ENCODE measurements at regions not wholly inside any gene's neighbourhood (a gene's known extent, or its start where the extent isn't known, plus 50 kb on each side); places are given as distances from the start of the nearest gene placed in this dataset.

DNA sequence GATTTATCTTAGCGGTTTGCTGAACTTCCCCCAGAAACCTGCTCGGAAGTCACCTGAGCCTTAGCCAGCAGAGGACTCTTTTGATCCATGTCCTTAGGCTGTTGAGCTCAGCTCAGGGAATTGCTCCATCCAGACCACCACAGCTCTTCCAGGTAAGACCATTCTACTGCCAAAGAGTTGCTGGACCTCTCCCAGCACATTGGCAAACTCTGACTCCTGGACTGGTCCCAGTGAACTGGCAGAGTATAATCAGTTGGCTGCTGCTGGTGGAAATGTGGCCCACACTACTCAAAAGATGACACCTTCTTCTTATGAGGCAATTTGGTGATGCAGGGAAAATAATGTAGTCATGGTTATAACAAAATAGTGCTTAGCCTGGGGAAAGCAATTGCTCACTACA lies 308.8 kb upstream of the FIGN start:
- TF ChIP-seq, protein P1, sequence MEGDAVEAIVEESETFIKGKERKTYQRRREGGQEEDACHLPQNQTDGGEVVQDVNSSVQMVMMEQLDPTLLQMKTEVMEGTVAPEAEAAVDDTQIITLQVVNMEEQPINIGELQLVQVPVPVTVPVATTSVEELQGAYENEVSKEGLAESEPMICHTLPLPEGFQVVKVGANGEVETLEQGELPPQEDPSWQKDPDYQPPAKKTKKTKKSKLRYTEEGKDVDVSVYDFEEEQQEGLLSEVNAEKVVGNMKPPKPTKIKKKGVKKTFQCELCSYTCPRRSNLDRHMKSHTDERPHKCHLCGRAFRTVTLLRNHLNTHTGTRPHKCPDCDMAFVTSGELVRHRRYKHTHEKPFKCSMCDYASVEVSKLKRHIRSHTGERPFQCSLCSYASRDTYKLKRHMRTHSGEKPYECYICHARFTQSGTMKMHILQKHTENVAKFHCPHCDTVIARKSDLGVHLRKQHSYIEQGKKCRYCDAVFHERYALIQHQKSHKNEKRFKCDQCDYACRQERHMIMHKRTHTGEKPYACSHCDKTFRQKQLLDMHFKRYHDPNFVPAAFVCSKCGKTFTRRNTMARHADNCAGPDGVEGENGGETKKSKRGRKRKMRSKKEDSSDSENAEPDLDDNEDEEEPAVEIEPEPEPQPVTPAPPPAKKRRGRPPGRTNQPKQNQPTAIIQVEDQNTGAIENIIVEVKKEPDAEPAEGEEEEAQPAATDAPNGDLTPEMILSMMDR (IDR thresholded peaks at IDR 0.05) = no peak
- TF ChIP-seq EZH2 (IDR thresholded peaks at IDR 0.05) (no peak), EZH2phosphoT487 (IDR thresholded peaks at IDR 0.05) (no peak)
- no peaks in the 10 kb centered on the region for H3K27me3 Mint-ChIP-seq (ENCODE audit: insufficient read depth, low read depth)
- Histone ChIP-seq H3F3A (ENCODE audit: low read depth) (no peaks in the 10 kb centered on the region), H3K27ac (no peak overlapping the region), H3K4me1 (no peaks in the 10 kb centered on the region), H3K4me3 (no peak overlapping the region), H3K9me3 (ENCODE audit: low read depth) (no peaks in the 10 kb centered on the region), H3K27me3 (no peaks in the 10 kb centered on the region), H4K20me1 (ENCODE audit: low read depth) (no peaks in the 10 kb centered on the region), H3K36me3 (no peaks in the 10 kb centered on the region), H3K79me2 (ENCODE audit: low read depth) (no peaks in the 10 kb centered on the region), H2AFZ (replicated peaks) (peak overlapping the region; percentile 29), H3K9ac (no peak overlapping the region), H3K4me2 (no peak overlapping the region)
- H3K4me1 Mint-ChIP-seq = no peaks in the 10 kb centered on the region
- no peak overlapping the region for H3K4me3 Mint-ChIP-seq
- H3K36me3 Mint-ChIP-seq = peaks cover 2% of the 10 kb centered on the region
- H3K9me3 Mint-ChIP-seq = peaks cover 9% of the 10 kb centered on the region
- DNase-seq (ENCODE audit: low spot score) = no peak
- no peak overlapping the region for H3K27ac Mint-ChIP-seq

GRCh38 chr2:164039270-164039669 lies 303.5 kb upstream of the FIGN start:
- H3K36me3 ChIP-seq = no peaks in the 10 kb centered on the region
- H3K9ac ChIP-seq = no peak overlapping the region
- H3K4me3 ChIP-seq = no peak overlapping the region
- no peak for DNase-seq (ENCODE audit: low spot score)
- no peaks in the 10 kb centered on the region for H3K27me3 Mint-ChIP-seq (ENCODE audit: insufficient read depth, low read depth)
- H3K9me3 Mint-ChIP-seq = peaks cover 8% of the 10 kb centered on the region
- no peaks in the 10 kb centered on the region for H3K36me3 Mint-ChIP-seq
- TF ChIP-seq, protein P1 (IDR thresholded peaks at IDR 0.05) = no peak
- TF ChIP-seq EZH2 (IDR thresholded peaks at IDR 0.05) (no peak), EZH2phosphoT487 (IDR thresholded peaks at IDR 0.05) (no peak)
- H3F3A ChIP-seq (ENCODE audit: low read depth) = no peaks in the 10 kb centered on the region
- H3K27ac Mint-ChIP-seq = no peak overlapping the region
- no peaks in the 10 kb centered on the region for H4K20me1 ChIP-seq (ENCODE audit: low read depth)
- no peaks in the 10 kb centered on the region for H3K27me3 ChIP-seq
- H3K79me2 ChIP-seq (ENCODE audit: low read depth) = no peaks in the 10 kb centered on the region
- H3K4me2 ChIP-seq = no peak overlapping the region
- no peaks in the 10 kb centered on the region for H3K4me1 Mint-ChIP-seq
- H3K4me1 ChIP-seq = no peaks in the 10 kb centered on the region
- H3K9me3 ChIP-seq (ENCODE audit: low read depth) = no peaks in the 10 kb centered on the region
- no peak overlapping the region for H3K27ac ChIP-seq
- no peak overlapping the region for H3K4me3 Mint-ChIP-seq
- H2AFZ ChIP-seq (replicated peaks) = peak overlapping the region; percentile 18

GRCh38 chr2:164032995-164033394 lies 297.2 kb upstream of the FIGN start:
- Mint-ChIP-seq H3K27me3 (ENCODE audit: insufficient read depth, low read depth) (no peaks in the 10 kb centered on the region), H3K4me3 (no peak overlapping the region), H3K27ac (no peak overlapping the region), H3K9me3 (peaks cover 3% of the 10 kb centered on the region), H3K4me1 (no peaks in the 10 kb centered on the region), H3K36me3 (no peaks in the 10 kb centered on the region)
- Histone ChIP-seq H3K4me3 (no peak overlapping the region), H3K36me3 (no peaks in the 10 kb centered on the region), H3K79me2 (ENCODE audit: low read depth) (no peaks in the 10 kb centered on the region), H4K20me1 (ENCODE audit: low read depth) (no peaks in the 10 kb centered on the region), H3K9me3 (ENCODE audit: low read depth) (no peaks in the 10 kb centered on the region), H3F3A (ENCODE audit: low read depth) (no peaks in the 10 kb centered on the region), H3K27ac (no peak overlapping the region), H3K27me3 (no peaks in the 10 kb centered on the region), H3K4me1 (no peaks in the 10 kb centered on the region), H3K4me2 (no peak overlapping the region), H2AFZ (replicated peaks) (peak overlapping the region; percentile 67), H3K9ac (no peak overlapping the region)
- DNase-seq (ENCODE audit: low spot score) = no peak
- TF ChIP-seq EZH2 (IDR thresholded peaks at IDR 0.05) (no peak), EZH2phosphoT487 (IDR thresholded peaks at IDR 0.05) (no peak)
- TF ChIP-seq, protein P1 (IDR thresholded peaks at IDR 0.05) = no peak

Measured in neural progenitor cell (in vitro differentiated cells).